ENCODE measurements at regions not wholly inside any gene's neighbourhood (a gene's known extent, or its start where the extent isn't known, plus 50 kb on each side); places are given as distances from the start of the nearest gene placed in this dataset.

DNA sequence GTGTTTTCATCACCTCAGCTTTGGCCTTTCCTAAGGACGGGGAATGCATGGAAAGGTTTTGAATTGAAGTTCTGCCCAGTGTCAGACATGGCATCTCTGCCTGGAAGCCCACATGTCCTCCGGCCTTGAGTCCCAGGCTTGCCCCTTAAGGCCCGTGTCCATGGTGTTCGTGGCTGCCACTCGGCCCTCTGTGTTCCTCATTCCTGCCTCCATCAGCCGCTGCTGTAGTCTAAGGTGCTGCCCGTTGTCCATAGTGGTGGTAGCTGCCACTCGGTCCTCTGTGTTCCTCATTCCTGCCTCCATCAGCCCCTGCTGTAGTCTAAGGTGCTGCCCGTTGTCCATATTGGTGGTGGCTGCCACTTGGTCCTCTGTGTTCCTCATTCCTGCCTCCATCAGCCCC is 180.7 kb upstream of the SHH start:
- BruUV-seq (replicated peaks) = no TSS peak
- intact Hi-C loops (cut with micrococcal nuclease; ENCODE audit: unreplicated experiment) = no loop called here
- peaks cover 8% of the 10 kb centered on the region for H3K9me3 Mint-ChIP-seq (ENCODE audit: unreplicated experiment)
- Histone ChIP-seq H3K9me3 (no peaks in the 10 kb centered on the region), H3K27me3 (replicated peaks; ENCODE audit: control insufficient read depth, insufficient read depth, low read length) (no peaks in the 10 kb centered on the region; the same call in 1 of the 2 replicates), H3K4me1 (no peaks in the 10 kb centered on the region), H3K36me3 (ENCODE audit: control insufficient read depth, insufficient read depth, low read length) (no peaks in the 10 kb centered on the region), H3K4me3 (ENCODE audit: low read depth, low read length) (no peak overlapping the region)
- ChIA-PET POLR2A (no interaction called here), CTCF (no interaction called here)
- TF ChIP-seq, protein P1, sequence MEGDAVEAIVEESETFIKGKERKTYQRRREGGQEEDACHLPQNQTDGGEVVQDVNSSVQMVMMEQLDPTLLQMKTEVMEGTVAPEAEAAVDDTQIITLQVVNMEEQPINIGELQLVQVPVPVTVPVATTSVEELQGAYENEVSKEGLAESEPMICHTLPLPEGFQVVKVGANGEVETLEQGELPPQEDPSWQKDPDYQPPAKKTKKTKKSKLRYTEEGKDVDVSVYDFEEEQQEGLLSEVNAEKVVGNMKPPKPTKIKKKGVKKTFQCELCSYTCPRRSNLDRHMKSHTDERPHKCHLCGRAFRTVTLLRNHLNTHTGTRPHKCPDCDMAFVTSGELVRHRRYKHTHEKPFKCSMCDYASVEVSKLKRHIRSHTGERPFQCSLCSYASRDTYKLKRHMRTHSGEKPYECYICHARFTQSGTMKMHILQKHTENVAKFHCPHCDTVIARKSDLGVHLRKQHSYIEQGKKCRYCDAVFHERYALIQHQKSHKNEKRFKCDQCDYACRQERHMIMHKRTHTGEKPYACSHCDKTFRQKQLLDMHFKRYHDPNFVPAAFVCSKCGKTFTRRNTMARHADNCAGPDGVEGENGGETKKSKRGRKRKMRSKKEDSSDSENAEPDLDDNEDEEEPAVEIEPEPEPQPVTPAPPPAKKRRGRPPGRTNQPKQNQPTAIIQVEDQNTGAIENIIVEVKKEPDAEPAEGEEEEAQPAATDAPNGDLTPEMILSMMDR (IDR thresholded peaks at IDR 0.05; ENCODE audit: insufficient read depth in 1 of 2, low read depth in 1 of 2, low read length in 1 of 2, severe bottlenecking in 1 of 2, unreplicated experiment in 1 of 2) = no peak
- no peaks in the 10 kb centered on the region for H3K27me3 Mint-ChIP-seq (ENCODE audit: insufficient read depth, unreplicated experiment)
- H3K27ac Mint-ChIP-seq (ENCODE audit: unreplicated experiment) = no peak overlapping the region
- H3K4me1 Mint-ChIP-seq (ENCODE audit: low read depth, unreplicated experiment) = peaks cover 7% of the 10 kb centered on the region
- H3K4me3 Mint-ChIP-seq (ENCODE audit: unreplicated experiment) = no peak overlapping the region
- peak in 1 of 2 experiments; percentile 14 for DNase-seq
- H3K36me3 Mint-ChIP-seq (ENCODE audit: insufficient read depth, unreplicated experiment) = no peaks in the 10 kb centered on the region

GRCh38 chr7:155992538-155992937 is 180.3 kb upstream of the SHH start:
- ChIA-PET CTCF (no interaction called here), POLR2A (no interaction called here)
- Histone ChIP-seq H3K4me1 (no peaks in the 10 kb centered on the region), H3K9me3 (no peaks in the 10 kb centered on the region), H3K4me3 (ENCODE audit: low read depth, low read length) (no peak overlapping the region), H3K27me3 (replicated peaks; ENCODE audit: control insufficient read depth, insufficient read depth, low read length) (no peaks in the 10 kb centered on the region; the same call in 1 of the 2 replicates), H3K36me3 (ENCODE audit: control insufficient read depth, insufficient read depth, low read length) (no peaks in the 10 kb centered on the region)
- TF ChIP-seq, protein P1 (IDR thresholded peaks at IDR 0.05; ENCODE audit: insufficient read depth in 1 of 2, low read depth in 1 of 2, low read length in 1 of 2, severe bottlenecking in 1 of 2, unreplicated experiment in 1 of 2) = no peak
- Mint-ChIP-seq H3K36me3 (ENCODE audit: insufficient read depth, unreplicated experiment) (no peaks in the 10 kb centered on the region), H3K9me3 (ENCODE audit: unreplicated experiment) (peaks cover 8% of the 10 kb centered on the region), H3K27ac (ENCODE audit: unreplicated experiment) (no peak overlapping the region), H3K4me1 (ENCODE audit: low read depth, unreplicated experiment) (peaks cover 7% of the 10 kb centered on the region), H3K4me3 (ENCODE audit: unreplicated experiment) (no peak overlapping the region), H3K27me3 (ENCODE audit: insufficient read depth, unreplicated experiment) (no peaks in the 10 kb centered on the region)
- intact Hi-C loops (cut with micrococcal nuclease; ENCODE audit: unreplicated experiment) = no loop called here
- DNase-seq = peak in 1 of 2 experiments; percentile 19
- BruUV-seq (replicated peaks) = no TSS peak

DNA sequence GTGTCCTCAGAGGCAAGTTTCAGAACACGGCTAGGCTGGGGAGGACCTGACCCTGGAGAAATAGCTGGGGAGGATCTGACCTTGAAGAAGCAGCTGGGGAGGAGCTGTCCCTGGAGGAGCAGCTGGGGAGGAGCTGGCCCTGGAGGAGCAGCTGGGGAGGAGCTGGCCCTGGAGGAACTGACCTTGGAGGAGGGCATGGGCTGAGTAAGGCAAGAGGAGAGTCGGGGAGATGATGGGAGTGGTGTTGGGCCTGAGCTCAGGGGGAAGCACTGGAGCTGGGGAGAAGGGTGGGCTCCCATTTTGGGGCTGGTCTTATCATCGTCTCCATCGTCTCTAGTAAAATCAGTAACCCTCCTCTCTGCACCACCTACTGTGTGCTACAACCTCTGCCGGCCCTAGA is 179.8 kb upstream of the SHH start:
- Mint-ChIP-seq H3K4me1 (ENCODE audit: low read depth, unreplicated experiment) (peaks cover 7% of the 10 kb centered on the region), H3K36me3 (ENCODE audit: insufficient read depth, unreplicated experiment) (no peaks in the 10 kb centered on the region), H3K9me3 (ENCODE audit: unreplicated experiment) (peaks cover 8% of the 10 kb centered on the region), H3K27ac (ENCODE audit: unreplicated experiment) (no peak overlapping the region), H3K4me3 (ENCODE audit: unreplicated experiment) (no peak overlapping the region), H3K27me3 (ENCODE audit: insufficient read depth, unreplicated experiment) (no peaks in the 10 kb centered on the region)
- ChIA-PET CTCF (no interaction called here), POLR2A (no interaction called here)
- DNase-seq = peak in 1 of 2 experiments; percentile 21
- Histone ChIP-seq H3K9me3 (no peaks in the 10 kb centered on the region), H3K27me3 (replicated peaks; ENCODE audit: control insufficient read depth, insufficient read depth, low read length) (no peaks in the 10 kb centered on the region; the same call in 1 of the 2 replicates), H3K4me1 (no peaks in the 10 kb centered on the region), H3K36me3 (ENCODE audit: control insufficient read depth, insufficient read depth, low read length) (no peaks in the 10 kb centered on the region), H3K4me3 (ENCODE audit: low read depth, low read length) (no peak overlapping the region)
- TF ChIP-seq, protein P1 (IDR thresholded peaks at IDR 0.05; ENCODE audit: insufficient read depth in 1 of 2, low read depth in 1 of 2, low read length in 1 of 2, severe bottlenecking in 1 of 2, unreplicated experiment in 1 of 2) = no peak
- BruUV-seq (replicated peaks) = no TSS peak
- intact Hi-C loops (cut with micrococcal nuclease; ENCODE audit: unreplicated experiment) = no loop called here
